Endodermal cell (in vitro differentiated cells): ENCODE measurements at regions not wholly inside any gene's neighbourhood (a gene's known extent, or its start where the extent isn't known, plus 50 kb on each side); places are given as distances from the start of the nearest gene placed in this dataset.

Experiments
- DNase-seq: peaks from one replicate; pipeline ENCODE4 v3.0.0-alpha.2; 2017
- H3K27ac ChIP-seq: 2 replicates; pipeline ENCODE4 v1.5.1; 2013; ENCODE audit warnings: mild to moderate bottlenecking, low read depth, low read length, moderate library complexity
- H3K27me3 ChIP-seq: 2 replicates; pipeline ENCODE4 v1.6.1; 2013; ENCODE audit warnings: mild to moderate bottlenecking, low read length, moderate library complexity; ENCODE audit not compliant: insufficient read depth, control insufficient read depth, poor library complexity, severe bottlenecking
- H3K36me3 ChIP-seq: 2 replicates; pipeline ENCODE4 v1.7.0; 2013; ENCODE audit warnings: mild to moderate bottlenecking, low read length, moderate library complexity; ENCODE audit not compliant: control insufficient read depth, insufficient read depth
- H3K4me1 ChIP-seq: one replicate; pipeline ENCODE4 v1.7.0; 2013; ENCODE audit warnings: low read length; ENCODE audit not compliant: control insufficient read depth, insufficient read depth
- H3K4me3 ChIP-seq: 2 replicates; pipeline ENCODE4 v1.5.1; 2013; ENCODE audit warnings: mild to moderate bottlenecking, low read length, moderate library complexity
- H3K9ac ChIP-seq: 2 replicates; pipeline ENCODE4 v1.6.1; 2013; ENCODE audit warnings: mild to moderate bottlenecking, low read length, moderate library complexity; ENCODE audit not compliant: poor library complexity, severe bottlenecking; ENCODE audit errors: extremely low read depth
- H3K9me3 ChIP-seq: 2 replicates; pipeline ENCODE4 v1.6.1; 2013; ENCODE audit warnings: mild to moderate bottlenecking, low read length, moderate library complexity; ENCODE audit not compliant: control insufficient read depth
- H3K27ac Mint-ChIP-seq: 2 replicates; pipeline ENCODE4 v1.8.0; 2020; ENCODE audit warnings: mixed read lengths
- H3K27me3 Mint-ChIP-seq: 2 replicates; pipeline ENCODE4 v1.8.0; 2021; ENCODE audit warnings: mild to moderate bottlenecking, mixed read lengths; ENCODE audit not compliant: insufficient read depth
- H3K36me3 Mint-ChIP-seq: 2 replicates; pipeline ENCODE4 v1.8.0; 2020; ENCODE audit warnings: low read depth, mixed read lengths
- H3K4me1 Mint-ChIP-seq: 2 replicates; pipeline ENCODE4 v1.8.0; 2020; ENCODE audit warnings: mixed read lengths
- H3K4me3 Mint-ChIP-seq: 2 replicates; pipeline ENCODE4 v1.8.0; 2020; ENCODE audit warnings: mild to moderate bottlenecking, moderate library complexity, mixed read lengths
- H3K9me3 Mint-ChIP-seq: 2 replicates; pipeline ENCODE4 v1.8.0; 2020; ENCODE audit warnings: mild to moderate bottlenecking, mixed read lengths
- WGBS, 2 experiments: methylation state at CpG; one replicate each; pipeline versions ENCODE4 v1.1.5 to v1.1.7; 2013; ENCODE audit warnings: missing lambda C conversion rate in 2 of 2, mixed read lengths in 1 of 2; ENCODE audit not compliant: insufficient coverage in 1 of 2, insufficient read length in 1 of 2; 5-methylcytosine and 5-hydroxymethylcytosine counted together
- TF ChIP-seq, protein P1 (sequence below): fragments of 200-600 bp; sonication (generic); conservative IDR thresholded peaks from 2 replicates; pipeline ENCODE4 v1.5.0; 2021; ENCODE audit warnings: antibody characterized with exemption, mild to moderate bottlenecking

DNA sequence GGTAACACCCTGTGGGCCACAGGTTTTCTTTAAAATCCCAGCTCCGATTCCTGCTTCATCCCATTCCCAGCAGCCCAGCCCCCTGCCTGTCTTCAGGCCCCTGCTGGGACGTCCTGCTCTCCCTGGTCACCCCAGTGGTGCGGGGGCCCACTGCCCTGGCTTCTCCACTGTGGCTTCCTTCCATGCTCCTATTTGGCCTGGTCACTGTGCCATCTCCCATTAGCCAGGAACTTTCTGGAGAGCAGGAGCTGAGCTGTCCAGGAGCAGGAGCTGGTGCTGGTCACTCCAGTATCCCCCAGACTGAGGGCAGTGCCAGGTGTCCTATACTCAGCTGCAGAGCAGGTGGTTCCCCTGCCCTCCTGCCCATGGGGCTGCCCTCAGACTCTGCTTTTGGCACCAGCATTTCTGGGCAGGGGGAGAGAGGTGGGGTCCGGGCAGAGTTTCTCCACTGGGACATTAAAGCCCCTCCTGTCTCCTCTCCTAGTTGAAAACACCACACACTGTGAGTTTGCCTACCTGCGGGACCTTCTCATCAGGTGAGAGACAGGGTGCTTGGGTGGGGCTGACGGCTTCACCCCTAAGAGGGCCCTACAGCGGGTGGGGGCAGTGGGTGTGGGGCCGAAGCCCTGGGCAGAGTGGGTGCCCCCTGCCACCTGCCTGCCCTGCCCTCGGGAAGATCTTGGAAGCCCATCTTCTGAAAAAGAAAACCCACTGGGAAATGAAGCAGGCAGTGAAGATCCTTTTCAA is 356.2 kb downstream of the SEC14L1 start:
- H3K27me3 ChIP-seq: no peaks in the 10 kb centered on the region
- H3K9ac ChIP-seq: no peak overlapping the region
- Mint-ChIP-seq H3K4me1 (no peaks in the 10 kb centered on the region), H3K27me3 (no peaks in the 10 kb centered on the region), H3K4me3 (no peak overlapping the region), H3K9me3 (no peaks in the 10 kb centered on the region), H3K27ac (no peak overlapping the region), H3K36me3 (peaks cover 45% of the 10 kb centered on the region)
- no peaks in the 10 kb centered on the region for H3K4me1 ChIP-seq
- H3K9me3 ChIP-seq: no peaks in the 10 kb centered on the region
- H3K4me3 ChIP-seq: no peak overlapping the region
- no peak overlapping the region for H3K27ac ChIP-seq
- peak; percentile 39 for DNase-seq
- H3K36me3 ChIP-seq: peaks cover 71% of the 10 kb centered on the region
- 95 to 98% methylated on average over 6 to 9 of the region's 9 CpGs for WGBS, 2 experiments
- TF ChIP-seq, protein P1, sequence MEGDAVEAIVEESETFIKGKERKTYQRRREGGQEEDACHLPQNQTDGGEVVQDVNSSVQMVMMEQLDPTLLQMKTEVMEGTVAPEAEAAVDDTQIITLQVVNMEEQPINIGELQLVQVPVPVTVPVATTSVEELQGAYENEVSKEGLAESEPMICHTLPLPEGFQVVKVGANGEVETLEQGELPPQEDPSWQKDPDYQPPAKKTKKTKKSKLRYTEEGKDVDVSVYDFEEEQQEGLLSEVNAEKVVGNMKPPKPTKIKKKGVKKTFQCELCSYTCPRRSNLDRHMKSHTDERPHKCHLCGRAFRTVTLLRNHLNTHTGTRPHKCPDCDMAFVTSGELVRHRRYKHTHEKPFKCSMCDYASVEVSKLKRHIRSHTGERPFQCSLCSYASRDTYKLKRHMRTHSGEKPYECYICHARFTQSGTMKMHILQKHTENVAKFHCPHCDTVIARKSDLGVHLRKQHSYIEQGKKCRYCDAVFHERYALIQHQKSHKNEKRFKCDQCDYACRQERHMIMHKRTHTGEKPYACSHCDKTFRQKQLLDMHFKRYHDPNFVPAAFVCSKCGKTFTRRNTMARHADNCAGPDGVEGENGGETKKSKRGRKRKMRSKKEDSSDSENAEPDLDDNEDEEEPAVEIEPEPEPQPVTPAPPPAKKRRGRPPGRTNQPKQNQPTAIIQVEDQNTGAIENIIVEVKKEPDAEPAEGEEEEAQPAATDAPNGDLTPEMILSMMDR: no peak

DNA sequence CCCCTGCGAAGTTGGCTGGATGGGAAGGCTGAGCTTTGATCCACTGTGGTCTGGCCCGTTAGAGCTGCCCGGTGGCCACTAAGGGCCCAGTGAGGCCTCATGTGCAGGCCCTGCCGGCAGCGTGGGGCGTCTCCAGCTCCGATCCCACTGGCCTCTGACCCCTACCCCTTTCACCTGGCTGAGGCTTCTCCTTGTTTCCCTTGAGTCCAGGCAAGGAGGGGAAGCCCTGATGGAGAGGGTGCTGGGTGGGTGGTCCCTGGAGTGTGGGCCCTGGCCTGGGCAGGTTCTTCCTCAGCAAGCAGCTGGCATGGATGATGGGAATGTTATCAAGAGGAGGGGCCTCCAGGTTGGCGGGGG is 356.8 kb downstream of the SEC14L1 start:
- Histone ChIP-seq H3K4me3 (no peak overlapping the region), H3K36me3 (peaks cover 67% of the 10 kb centered on the region), H3K27ac (no peak overlapping the region), H3K9ac (no peak overlapping the region), H3K9me3 (no peaks in the 10 kb centered on the region), H3K4me1 (no peaks in the 10 kb centered on the region), H3K27me3 (no peaks in the 10 kb centered on the region)
- no peaks in the 10 kb centered on the region for H3K4me1 Mint-ChIP-seq
- H3K9me3 Mint-ChIP-seq: no peaks in the 10 kb centered on the region
- no peak overlapping the region for H3K4me3 Mint-ChIP-seq
- TF ChIP-seq, protein P1: no peak
- WGBS, 2 experiments: 88% methylated on average over 8 of the region's 8 CpGs; no CpG with 5 or more reads in 1 of the 2 experiments
- H3K27me3 Mint-ChIP-seq: no peaks in the 10 kb centered on the region
- peaks cover 40% of the 10 kb centered on the region for H3K36me3 Mint-ChIP-seq
- DNase-seq: peak; percentile 39
- H3K27ac Mint-ChIP-seq: no peak overlapping the region

DNA sequence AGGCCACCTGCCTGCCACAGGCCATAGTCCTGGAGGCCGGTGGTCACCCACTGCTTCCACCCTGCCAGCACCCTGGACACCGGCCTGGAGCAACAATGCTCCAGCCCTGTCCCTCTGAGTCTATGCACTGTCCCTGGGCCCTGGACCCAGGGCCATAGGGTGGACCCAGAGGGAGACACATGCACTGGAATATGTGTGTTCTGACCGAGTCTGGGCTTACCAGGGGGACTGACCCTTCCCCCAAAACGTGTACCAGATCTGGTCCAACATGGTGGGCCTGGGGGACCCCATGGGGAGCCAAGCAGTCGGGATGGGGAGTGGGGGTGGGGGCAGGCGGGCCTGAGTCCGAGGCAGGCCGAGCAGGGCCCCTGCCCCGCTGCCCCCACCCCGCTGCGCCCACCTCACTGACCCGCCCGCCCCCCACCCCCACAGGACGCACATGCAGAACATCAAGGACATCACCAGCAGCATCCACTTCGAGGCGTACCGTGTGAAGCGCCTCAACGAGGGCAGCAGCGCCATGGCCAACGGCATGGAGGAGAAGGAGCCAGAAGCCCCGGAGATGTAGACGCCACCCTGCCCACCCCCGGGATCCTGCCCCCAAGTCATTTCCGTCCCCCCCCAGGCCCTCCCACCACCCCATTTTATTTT is 357.4 kb downstream of the SEC14L1 start:
- Histone ChIP-seq H3K9ac (no peak overlapping the region), H3K27me3 (no peaks in the 10 kb centered on the region), H3K27ac (no peak overlapping the region), H3K36me3 (peaks cover 60% of the 10 kb centered on the region), H3K9me3 (no peaks in the 10 kb centered on the region), H3K4me1 (no peaks in the 10 kb centered on the region), H3K4me3 (no peak overlapping the region)
- TF ChIP-seq, protein P1: no peak
- peak; percentile 35 for DNase-seq
- no peaks in the 10 kb centered on the region for H3K9me3 Mint-ChIP-seq
- no peaks in the 10 kb centered on the region for H3K4me1 Mint-ChIP-seq
- H3K27ac Mint-ChIP-seq: no peak overlapping the region
- 95 to 100% methylated on average over 2 to 21 of the region's 25 CpGs for WGBS, 2 experiments
- no peak overlapping the region for H3K4me3 Mint-ChIP-seq
- H3K36me3 Mint-ChIP-seq: peaks cover 38% of the 10 kb centered on the region
- H3K27me3 Mint-ChIP-seq: no peaks in the 10 kb centered on the region
